ENCODE measurements at regions not wholly inside any gene's neighbourhood (a gene's known extent, or its start where the extent isn't known, plus 50 kb on each side); places are given as distances from the start of the nearest gene placed in this dataset.
"Not testable (repeated sequence)": the region's sequence is repeated elsewhere in the genome, so short reads cannot be mapped to it uniquely, and the experiment has no call there.

- H3K9me3 ChIP-seq, result no peaks in the 10 kb centered on the region
- DNase-seq, result peak in 2 of 3 donors; percentile 24 to 79
- no peaks in the 10 kb centered on the region for H3K4me1 ChIP-seq (ENCODE audit: low read depth)
- intact Hi-C loops (cut with DNase I, micrococcal nuclease), result no loop called here
- H3K36me3 ChIP-seq (ENCODE audit: low read depth), result no peaks in the 10 kb centered on the region
- TF ChIP-seq CTCF (IDR thresholded peaks at IDR 0.05), result peak; percentile 31
- H3K4me3 ChIP-seq, result no peak overlapping the region
- peak; percentile 75 for ATAC-seq
Measured at GRCh38 chr7:86469680-86470295, 173.9 kb upstream of the GRM3 start.

DNA sequence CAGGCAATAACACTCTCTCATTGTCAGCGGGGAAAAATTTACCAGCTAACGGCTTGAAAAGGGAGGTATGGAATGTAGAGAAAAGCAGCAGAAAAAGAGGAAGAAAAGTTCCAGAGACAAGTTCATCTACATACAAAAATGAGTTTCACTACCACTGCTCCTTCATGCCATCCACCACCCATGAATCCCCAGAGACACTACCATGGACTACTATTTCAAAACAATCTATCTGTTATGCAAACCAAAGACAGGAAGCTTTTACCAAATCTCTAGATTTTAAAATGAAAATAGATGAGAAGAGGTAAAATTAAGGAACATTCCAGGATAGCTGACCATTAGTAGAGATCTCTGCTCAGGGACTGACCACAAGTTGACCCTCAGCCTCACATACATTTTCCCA, 189.0 kb upstream of the GRM3 start:
- H3K4me1 ChIP-seq (ENCODE audit: low read depth), result no peaks in the 10 kb centered on the region
- no peaks in the 10 kb centered on the region for H3K36me3 ChIP-seq (ENCODE audit: low read depth)
- H3K9me3 ChIP-seq, result no peaks in the 10 kb centered on the region
- DNase-seq (no peak), ATAC-seq (no peak)
- H3K4me3 ChIP-seq, result no peak overlapping the region
- no peak for TF ChIP-seq CTCF (IDR thresholded peaks at IDR 0.05)
- intact Hi-C loops (cut with DNase I, micrococcal nuclease), result no loop called here

DNA sequence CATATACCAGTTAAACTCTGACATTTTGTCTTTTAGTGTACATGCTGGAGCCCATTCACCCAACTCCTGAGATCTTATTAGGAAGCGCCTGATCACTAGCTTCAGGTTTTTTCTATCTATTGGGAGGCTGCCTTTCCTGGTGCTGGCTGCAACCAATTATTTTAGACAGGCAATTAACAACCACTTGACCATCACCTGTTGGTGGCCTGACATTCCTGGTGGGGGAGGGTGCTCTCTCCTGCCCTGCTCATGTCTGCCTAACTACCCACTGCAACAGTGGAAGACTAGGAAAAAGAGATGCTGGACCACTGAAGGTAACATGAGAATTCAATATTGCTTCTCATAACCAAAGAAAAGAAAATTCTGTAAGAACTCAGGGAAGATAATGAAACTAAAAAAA, 190.3 kb upstream of the GRM3 start:
- TF ChIP-seq CTCF (IDR thresholded peaks at IDR 0.05), result no peak
- no peaks in the 10 kb centered on the region for H3K9me3 ChIP-seq

DNA sequence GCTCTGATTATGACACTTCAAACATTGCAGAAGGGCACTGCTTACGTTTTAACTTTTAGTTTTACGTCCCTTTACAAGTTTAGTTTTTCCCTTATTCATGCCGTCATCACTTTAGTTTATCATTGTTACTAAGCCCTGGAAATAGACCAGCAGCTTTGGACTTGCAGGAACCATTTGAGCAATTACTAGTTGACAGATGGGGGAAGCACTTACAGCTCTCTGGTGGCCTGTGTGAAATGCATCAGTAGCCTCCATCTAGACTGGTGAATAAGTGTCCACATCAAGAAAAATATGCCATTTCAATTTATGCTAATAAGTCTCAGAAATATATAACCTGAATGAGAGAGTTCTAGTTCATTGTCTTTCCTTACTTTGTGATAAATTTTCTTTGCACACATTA, 194.9 kb upstream of the GRM3 start:
- intact Hi-C loops (cut with DNase I, micrococcal nuclease), result no loop called here
- no peaks in the 10 kb centered on the region for H3K9me3 ChIP-seq
- no peaks in the 10 kb centered on the region for H3K4me1 ChIP-seq (ENCODE audit: low read depth)
- H3K36me3 ChIP-seq (ENCODE audit: low read depth), result no peaks in the 10 kb centered on the region
- H3K4me3 ChIP-seq, result no peak overlapping the region
- ATAC-seq, result no peak
- TF ChIP-seq CTCF (IDR thresholded peaks at IDR 0.05), result no peak
- DNase-seq, result no peak

More for the DNA sequence above, 190.3 kb upstream of the GRM3 start:
- ATAC-seq (no peak), DNase-seq (no peak)
- Histone ChIP-seq H3K4me1 (ENCODE audit: low read depth) (no peaks in the 10 kb centered on the region), H3K36me3 (ENCODE audit: low read depth) (no peaks in the 10 kb centered on the region), H3K4me3 (no peak overlapping the region)
- intact Hi-C loops (cut with DNase I, micrococcal nuclease), result no loop called here

- no peak for ATAC-seq
- no peak overlapping the region for H3K4me3 ChIP-seq
- H3K4me1 ChIP-seq (ENCODE audit: low read depth), result no peaks in the 10 kb centered on the region
- intact Hi-C loops (cut with DNase I, micrococcal nuclease), result no loop called here
- no peak for TF ChIP-seq CTCF (IDR thresholded peaks at IDR 0.05)
- H3K36me3 ChIP-seq (ENCODE audit: low read depth), result no peaks in the 10 kb centered on the region
- no peak for DNase-seq
- H3K9me3 ChIP-seq, result no peaks in the 10 kb centered on the region
Measured at GRCh38 chr7:86445285-86445684, 198.4 kb upstream of the GRM3 start.

GRCh38 chr7:86444245-86444644, 199.5 kb upstream of the GRM3 start:
- TF ChIP-seq CTCF (IDR thresholded peaks at IDR 0.05), result no peak
- DNase-seq, result no peak

DNA sequence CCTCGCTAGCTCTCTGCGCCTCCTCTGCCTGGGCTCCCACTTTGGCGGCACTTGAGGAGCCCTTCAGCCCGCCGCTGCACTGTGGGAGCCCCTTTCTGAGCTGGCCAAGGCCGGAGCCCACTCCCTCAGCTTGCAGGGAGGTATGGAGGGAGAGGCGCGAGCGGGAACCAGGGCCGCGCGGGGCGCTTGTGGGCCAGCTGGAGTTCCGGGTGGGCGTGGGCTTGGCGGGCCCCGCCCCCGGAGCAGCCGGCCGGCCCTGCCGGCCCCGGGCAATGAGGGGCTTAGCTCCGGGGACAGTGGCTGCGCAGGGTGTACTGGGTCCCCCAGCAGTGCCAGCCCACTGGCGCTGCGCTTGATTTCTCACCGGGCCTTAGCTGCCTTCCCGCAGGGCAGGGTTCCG, 203.3 kb upstream of the GRM3 start:
- H3K4me3 ChIP-seq; H3K4me1 ChIP-seq (ENCODE audit: low read depth); H3K9me3 ChIP-seq; intact Hi-C loops (cut with DNase I, micrococcal nuclease); H3K36me3 ChIP-seq (ENCODE audit: low read depth); ATAC-seq: not testable (repeated sequence)
- DNase-seq, result peak in 1 of 3 donors; percentile 17

More at GRCh38 chr7:86444245-86444644, 199.5 kb upstream of the GRM3 start:
- intact Hi-C loops (cut with DNase I, micrococcal nuclease), result no loop called here
- Histone ChIP-seq H3K9me3 (no peaks in the 10 kb centered on the region), H3K4me1 (ENCODE audit: low read depth) (no peaks in the 10 kb centered on the region), H3K36me3 (ENCODE audit: low read depth) (no peaks in the 10 kb centered on the region), H3K4me3 (no peak overlapping the region)
- ATAC-seq, result no peak
